GM12874 (cell line): ENCODE measurements at regions not wholly inside any gene's neighbourhood (a gene's known extent, or its start where the extent isn't known, plus 50 kb on each side); places are given as distances from the start of the nearest gene placed in this dataset.

Source experiments
- TF ChIP-seq, protein P1 (sequence below): IDR thresholded peaks from 2 replicates; pipeline ENCODE4 v1.5.1; 2011; ENCODE audit warnings: low read depth, mild to moderate bottlenecking, control low read depth, low read length, moderate library complexity; ENCODE audit not compliant: insufficient read depth

DNA sequence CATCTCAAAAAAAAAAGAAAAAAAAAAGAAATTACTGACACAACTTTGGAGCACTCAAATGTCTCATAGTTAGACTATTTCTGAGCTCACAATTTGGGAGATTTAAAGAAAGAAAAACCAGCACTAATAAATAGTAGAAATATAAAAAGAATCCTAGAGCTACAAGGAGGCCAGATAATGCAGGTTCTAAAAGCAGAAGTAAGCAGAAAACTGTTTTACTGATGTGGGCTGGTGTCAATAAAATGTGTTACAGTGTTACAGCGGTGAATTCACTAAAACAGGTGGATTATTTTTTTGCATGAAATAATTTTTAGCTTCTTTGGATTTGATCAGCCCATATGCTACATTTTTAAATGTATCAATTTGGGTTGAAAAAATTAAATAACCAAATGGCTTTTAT, 375.9 kb downstream of the GPM6A start:
- TF ChIP-seq, protein P1, sequence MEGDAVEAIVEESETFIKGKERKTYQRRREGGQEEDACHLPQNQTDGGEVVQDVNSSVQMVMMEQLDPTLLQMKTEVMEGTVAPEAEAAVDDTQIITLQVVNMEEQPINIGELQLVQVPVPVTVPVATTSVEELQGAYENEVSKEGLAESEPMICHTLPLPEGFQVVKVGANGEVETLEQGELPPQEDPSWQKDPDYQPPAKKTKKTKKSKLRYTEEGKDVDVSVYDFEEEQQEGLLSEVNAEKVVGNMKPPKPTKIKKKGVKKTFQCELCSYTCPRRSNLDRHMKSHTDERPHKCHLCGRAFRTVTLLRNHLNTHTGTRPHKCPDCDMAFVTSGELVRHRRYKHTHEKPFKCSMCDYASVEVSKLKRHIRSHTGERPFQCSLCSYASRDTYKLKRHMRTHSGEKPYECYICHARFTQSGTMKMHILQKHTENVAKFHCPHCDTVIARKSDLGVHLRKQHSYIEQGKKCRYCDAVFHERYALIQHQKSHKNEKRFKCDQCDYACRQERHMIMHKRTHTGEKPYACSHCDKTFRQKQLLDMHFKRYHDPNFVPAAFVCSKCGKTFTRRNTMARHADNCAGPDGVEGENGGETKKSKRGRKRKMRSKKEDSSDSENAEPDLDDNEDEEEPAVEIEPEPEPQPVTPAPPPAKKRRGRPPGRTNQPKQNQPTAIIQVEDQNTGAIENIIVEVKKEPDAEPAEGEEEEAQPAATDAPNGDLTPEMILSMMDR = no peak

DNA sequence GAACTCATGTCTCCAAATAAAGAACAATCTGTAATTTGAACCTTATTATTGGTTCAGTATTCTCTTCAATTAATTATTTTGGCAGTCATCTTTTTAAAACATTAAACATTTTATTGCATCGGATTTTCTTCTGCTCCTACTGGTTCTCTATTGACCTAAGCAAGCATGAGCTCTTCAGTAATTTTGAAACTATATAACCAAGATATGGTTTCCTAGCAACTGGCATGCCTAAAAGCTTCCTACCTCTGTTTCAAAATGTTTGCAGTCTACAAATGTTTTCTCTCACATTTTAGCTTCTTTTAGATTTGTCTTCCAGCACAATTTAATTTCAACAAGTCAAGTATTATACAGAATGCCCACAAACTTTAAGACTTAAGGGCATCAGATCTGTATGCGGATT, 371.3 kb downstream of the GPM6A start:
- TF ChIP-seq, protein P1 = no peak

DNA sequence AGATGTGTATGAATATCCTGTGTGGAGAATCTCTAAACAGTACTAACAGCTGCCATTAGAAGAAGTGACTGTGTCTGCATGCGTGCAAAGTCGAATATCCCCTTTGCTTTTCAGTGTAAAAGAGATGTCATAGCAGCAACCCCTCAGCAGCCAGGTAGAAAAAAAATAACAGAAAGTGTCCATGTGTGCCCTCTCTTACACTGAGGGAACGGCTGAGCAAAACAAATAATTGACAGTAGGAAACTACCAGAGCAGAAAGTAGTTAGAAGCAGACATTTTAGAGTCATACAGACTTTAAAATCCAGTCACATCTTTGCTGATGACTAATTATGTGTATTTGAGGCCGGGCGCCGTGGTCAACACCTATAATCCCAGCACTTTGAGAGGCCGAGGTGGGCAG, 370.8 kb downstream of the GPM6A start:
- TF ChIP-seq, protein P1 = no peak

DNA sequence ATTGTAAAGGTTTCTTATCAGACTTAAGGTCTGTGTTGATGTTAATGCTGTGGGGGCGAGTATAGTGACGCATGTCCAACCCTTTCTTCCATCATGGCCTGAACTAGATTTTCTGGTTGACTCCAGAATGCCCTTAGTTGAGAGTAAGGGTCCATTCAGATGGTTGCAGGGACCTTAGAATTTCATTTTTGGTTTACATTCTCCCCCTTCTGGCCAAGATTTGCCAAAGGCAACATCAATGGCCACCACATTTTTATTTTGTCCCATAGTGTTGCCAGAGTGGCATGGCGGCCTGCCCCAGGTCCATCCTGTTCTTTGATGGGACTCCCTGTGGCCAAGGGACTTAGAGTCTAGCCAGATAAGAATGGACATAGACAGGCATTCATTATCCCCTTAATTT, 368.5 kb downstream of the GPM6A start:
- TF ChIP-seq, protein P1 = no peak

DNA sequence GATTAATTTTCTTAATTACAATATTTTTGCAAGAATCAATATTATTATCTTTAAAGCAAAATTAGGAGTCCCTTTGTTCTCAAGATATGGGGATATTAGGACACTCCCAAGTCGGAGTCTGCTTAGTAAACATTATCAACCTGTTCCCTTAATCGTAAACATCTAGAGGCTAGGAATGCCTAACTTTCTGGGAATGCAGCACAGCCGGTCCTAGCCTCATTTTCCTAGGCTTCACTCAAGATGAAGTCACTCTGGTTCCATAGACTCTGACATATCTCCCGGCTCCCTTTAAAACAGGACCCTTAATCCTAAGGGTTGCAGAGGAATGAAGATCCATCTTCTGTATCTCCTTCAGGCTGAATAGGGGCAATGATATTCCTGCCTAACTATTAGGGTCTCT, 367.6 kb downstream of the GPM6A start:
- TF ChIP-seq, protein P1 = no peak

DNA sequence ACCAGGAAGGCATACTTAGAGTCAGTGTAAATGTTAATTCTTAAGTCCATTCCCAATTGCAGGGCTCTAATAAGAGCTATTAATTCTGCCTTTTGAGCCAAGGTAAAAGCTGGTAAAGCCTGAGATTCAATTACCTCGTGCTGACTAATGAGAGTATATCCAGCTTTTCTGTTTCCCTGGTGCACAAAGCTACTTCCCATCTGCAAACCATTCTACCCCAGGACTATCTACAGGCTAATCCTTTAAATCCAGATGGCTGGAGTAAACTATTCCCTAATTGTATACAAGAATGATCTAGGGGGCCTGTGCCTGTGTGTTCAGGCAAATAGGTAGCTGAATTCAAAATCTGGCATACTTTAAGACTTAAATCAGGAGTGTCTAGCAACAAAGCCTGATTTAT, 365.0 kb downstream of the GPM6A start:
- TF ChIP-seq, protein P1 = no peak

DNA sequence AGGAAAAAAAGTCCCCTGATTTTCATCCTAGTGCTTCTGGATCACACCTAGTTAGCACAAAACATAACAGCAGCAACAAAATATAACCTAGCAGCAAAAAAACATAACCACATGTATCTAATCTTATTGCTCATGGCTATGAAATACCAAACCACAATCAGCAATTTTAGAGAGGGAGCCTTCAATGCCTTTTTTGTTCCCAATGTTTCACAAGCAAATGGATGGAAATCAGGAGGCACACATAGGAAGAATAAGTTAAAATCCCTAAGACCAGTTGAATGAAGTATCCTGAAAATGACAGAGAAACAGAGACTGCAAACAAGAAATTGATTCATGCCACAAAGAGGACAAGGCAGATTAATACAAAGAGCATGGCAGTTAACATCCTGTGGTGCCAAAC, 361.6 kb downstream of the GPM6A start:
- TF ChIP-seq, protein P1 = no peak
